HG03066 (cell line): ENCODE measurements at regions not wholly inside any gene's neighbourhood (a gene's known extent, or its start where the extent isn't known, plus 50 kb on each side); places are given as distances from the start of the nearest gene placed in this dataset.

Source experiments
- ATAC-seq: cut with Tn5 transposase; IDR thresholded peaks from one replicate; pipeline ENCODE4 v1.9.1; 2021; ENCODE audit warnings: low read depth; ENCODE audit not compliant: unreplicated experiment

DNA sequence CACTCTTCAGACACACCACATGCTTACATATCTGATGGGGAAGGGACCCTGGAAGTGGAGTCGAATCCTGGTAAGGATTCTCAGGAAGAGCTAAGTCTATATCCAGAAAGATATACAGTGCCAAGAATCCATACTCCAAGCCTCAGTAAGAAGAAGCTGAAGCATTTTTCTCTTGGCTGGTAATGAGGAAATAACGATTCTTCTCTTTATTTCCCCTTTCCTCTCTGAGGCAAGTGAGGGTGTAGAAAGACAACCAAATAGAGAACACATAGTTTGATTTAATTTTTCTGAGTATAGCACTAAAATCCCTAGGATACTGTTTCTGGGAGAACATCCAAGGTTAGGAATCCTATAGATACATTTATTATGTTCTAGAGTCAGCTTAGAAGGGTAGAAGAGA lies 857.3 kb downstream of the TUSC7 start:
- no peak for ATAC-seq

DNA sequence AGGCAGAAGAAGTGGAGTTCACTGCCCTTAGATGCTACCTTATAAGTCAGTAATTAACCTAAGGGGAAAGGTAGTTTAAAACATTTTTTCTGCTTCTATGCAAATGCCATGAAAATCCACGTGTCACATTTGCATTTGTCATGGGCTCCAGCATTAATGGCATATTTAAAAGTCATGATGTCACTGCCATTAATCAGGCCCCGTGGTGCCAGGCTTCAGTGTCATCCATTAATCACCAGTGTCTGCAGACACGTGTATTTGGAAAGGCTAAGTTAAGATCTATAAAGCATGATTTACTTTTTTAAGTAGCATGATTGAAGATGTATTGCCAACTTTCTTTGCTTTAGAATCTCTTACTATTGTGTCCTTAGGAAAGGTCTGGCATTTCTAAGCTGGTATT lies 857.8 kb downstream of the TUSC7 start:
- no peak for ATAC-seq

DNA sequence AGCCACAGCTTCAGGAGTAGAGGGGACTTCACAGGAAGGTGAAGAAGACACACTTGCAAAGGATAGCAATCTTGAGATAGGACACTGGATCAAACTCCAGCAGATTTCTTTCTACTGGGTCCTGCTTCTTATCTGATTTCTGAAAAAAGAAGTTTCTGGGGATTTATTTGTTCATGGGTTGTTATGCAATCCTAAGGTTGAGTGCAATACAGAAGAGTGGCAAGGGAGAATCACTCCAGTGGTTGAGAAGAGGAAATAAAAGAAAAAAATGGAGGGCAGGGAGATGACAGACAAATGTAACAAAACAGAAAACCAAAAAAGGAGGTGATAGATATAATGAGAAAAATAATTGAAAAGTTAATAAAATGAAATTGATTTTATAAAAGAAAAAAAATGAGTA lies 858.3 kb downstream of the TUSC7 start:
- ATAC-seq, result no peak

DNA sequence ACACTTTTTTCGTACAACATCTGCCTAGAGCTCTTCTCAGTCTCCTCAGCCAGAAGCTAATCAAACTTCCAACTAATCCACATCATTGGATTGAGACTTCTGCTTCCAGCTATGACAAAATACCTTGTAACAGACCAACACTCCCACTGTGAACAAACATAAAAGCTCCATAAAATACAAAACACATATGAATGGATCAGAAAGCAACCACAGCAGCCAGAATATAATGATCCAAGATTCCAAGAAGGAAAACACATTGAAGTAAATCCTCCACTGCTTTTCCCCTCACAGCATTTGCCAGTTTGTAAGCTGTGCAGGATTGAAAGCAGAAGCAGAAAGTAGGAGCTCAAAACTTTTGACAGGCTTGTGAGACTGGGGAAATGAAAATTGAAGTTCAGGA lies 863.2 kb downstream of the TUSC7 start:
- ATAC-seq, result no peak

DNA sequence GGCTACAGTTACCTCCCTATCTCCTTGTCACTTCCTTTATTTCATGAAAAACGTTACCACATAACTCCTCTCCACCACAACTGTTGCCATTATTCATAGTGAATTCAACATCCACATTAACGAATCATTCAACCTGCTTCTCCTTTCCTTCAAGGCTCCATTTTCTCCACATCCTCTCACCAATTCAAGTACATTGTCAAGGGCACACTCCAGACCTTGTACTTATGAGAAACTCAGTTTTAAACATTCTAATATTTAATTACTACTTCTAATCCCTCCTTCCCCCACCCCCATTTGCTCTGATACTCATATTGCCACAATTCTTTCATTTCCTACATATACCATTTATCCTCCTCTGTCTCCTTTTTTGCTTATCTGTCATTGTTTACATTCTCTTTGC lies 871.2 kb downstream of the TUSC7 start:
- ATAC-seq, result no peak

DNA sequence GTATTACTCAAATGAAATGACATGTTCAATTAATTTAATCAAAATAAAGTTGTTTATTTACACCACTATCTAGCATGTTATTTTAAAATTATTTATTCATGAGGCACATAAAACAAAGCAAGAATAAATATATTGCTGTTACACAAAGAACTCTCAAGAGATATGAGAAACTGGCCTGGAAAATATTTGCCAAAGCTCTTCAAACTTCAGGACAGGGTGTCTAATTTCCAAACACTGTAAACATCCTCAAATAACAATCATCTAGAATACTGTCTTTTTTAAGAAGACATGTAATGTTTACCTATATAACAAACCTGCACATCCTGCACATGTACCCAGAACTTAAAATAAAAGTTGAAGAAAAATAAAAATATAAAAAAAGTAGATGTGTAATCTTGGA lies 876.6 kb downstream of the TUSC7 start:
- ATAC-seq, result no peak

DNA sequence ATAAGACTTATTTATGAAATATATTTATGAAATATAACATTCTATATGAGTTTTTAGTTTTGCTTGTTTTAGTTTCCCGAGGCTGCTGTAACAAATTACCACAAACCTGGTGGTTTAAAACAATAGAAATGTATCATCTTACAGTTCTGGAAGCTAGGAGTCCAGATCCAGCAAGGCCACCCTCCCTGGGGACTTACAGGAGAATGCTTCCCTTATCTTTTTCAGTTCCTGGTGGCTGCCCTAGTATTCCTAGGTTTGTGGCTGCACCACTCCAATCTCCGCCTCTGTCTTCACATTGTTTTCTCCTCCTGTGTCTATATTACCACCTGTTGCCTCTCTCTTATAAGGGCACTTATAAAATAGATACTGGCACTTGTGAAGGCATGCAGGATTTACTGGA lies 877.8 kb downstream of the TUSC7 start:
- no peak for ATAC-seq

DNA sequence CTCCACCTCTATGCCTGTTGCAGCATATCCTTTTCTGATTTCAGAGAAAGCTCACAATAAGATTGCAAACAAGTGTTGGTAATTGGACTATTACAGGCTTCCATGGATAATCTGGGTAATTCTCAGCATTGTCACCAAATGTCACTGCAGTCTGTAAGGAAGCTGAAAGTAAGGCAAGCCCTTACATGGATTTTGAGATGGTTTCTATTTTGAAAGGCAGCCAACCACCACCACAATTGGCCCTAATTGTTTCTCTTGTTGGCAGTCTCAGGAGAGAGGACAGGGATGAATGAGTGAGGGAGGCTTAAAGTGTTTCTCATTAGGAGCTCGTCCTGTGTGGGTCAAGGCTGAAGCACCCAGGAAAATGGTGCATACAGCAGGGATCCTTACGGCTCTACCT lies 879.9 kb downstream of the TUSC7 start:
- no peak for ATAC-seq

DNA sequence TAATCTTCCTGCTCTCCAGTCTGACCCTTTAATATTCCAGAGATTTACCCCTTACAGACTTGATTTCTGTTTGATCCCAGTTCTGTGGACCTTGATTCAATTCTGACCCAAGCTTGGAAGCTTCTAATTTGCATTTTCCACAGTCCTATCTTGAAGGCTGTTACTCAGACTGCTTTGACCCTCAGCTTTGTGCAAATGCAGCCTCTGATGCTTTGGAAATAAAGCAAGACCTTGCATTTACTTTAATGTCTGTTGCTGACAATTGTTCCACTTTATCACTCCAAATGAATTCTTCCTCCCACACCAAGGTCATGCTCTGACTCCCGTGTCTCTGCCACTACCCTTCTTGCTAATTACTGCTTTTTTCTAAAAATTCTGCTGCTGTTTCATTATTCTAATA lies 886.0 kb downstream of the TUSC7 start:
- no peak for ATAC-seq

DNA sequence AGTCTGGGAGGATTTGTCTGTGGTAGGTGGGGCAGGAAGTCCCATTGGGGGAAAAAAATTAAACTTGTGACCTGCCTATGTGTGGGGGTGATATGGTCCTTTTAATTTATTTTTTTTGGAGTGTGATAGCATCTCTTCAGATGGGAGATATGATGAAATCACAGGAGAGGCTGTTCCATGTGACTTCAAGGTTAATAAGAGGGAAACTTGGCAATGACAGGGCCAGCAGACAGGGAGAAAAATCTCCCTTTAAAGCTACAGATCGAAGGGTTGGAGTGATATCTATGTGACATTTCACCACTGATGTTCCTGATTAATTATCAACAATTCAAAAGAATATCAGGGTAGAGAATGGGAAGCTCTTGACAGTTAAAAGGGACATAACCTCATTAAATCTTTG lies 886.9 kb downstream of the TUSC7 start:
- no peak for ATAC-seq

DNA sequence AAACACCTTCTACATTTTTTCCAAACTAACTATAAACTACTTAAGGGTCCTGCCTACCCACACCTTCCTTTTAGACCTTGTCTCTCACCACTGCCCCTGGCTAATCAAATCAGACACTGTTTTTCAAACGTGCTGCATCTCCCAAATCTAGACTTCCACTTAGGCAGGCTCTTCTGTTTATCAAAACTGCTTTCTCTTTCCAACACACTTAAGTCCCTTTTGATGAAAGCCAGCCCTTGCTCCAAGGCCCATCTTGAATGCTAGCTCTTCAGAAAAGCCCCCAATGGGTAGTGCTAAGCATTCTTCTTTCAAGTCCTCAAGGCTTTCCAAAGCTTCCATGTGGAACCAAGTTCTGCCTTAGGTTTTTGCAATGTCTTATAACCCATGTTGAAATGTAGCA lies 888.3 kb downstream of the TUSC7 start:
- no peak for ATAC-seq

DNA sequence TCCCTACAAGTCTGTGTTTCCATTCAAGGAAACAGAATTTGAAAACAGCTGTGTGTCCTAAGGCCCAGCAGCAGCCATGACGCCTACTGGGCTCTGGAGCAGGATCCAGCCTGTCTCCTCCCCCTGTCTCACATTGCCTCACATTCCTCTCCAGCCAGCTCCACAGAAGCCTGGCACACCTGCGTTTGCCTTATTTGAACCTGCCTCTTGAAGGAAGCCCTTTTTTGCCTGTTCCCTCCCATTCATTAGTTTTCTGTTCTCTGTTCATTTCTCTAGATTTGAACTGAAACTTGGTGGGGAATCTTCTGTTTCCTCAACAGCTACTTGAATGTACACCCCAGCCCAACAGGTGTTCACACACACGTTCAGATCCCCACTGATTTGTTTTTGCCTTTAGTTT lies 890.5 kb downstream of the TUSC7 start:
- no peak for ATAC-seq

DNA sequence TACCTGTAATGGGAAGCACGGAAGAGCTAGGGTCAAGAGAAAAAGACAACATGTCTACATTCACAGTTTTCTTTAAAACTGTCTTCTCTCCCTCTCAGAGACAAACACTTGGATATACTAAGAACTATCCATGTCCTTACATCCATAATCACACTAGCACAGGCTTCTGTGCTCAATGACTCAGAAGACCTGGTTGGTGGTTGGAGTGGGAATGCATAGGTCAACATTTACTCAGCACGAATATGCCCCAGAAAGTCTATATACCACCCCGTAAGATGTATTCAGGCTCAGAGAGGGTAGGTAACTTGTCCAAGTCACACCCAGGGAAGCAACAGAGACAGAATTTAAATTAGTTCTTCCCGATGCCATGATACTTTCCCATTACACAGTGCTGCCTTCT lies 891.1 kb downstream of the TUSC7 start:
- no peak for ATAC-seq

DNA sequence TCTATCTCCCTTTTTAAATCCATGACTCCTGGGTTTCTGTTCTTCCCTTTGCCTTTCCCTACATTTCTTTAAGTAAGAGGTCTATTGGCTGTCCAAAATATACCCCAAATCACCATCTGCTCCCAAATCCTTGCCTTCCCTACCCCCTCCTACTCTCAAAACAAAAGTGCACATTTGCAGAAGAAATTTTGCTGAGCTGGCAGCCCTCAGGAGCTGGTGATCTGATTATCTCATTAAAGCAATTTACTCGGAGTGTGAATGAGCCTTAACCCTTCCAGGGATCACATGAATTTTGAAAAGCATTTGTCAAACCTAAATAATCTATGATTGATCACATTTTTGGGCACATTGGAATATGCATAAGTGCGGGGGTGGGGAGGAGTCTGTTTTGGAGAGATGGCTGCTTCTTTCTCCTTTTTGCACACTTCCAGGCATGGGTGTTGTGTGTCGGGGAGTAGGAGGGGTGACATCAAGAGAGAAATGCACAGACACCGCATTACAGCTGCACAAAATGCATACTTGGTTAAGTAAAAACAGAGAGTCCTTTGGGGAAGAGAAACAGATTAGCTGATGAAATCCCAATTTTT lies 892.6 kb downstream of the TUSC7 start:
- no peak for ATAC-seq

DNA sequence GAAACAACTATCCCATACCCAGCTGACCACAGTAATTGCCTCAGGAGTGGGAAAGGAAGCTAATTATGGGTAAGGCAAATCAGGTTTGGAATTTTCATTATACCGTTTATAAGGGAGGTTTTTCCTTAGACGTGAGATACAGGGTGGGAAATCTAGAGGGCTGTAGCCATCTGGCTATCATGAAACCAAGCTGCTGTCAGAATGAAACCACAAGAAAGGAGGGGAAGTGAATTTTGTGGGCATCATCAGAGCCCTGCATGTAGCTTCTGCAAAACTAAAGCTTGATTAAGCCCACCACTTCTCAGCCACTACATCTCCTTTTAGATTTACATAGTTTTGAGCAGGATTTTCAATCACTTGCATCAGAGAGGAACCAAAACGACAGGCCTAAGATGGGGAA lies 893.5 kb downstream of the TUSC7 start:
- ATAC-seq, result no peak

DNA sequence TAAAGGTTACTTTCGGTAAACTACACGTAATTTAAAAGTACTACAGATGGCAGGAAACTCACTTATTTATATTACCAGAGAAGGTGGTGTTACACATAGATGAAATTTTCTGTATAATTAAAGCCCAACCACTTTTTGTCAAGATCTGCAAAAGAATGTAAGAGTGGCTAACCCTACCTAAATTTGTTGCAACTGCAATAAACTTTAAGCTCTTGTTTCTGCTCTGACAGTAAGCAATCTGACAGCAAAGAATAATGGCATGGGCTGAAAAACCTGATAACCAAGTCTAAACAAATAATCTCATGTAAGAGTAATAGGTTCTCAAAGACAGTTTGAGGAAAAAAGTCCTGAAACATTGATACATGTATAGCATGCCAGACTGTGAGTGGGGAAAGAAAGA lies 897.3 kb downstream of the TUSC7 start:
- no peak for ATAC-seq

DNA sequence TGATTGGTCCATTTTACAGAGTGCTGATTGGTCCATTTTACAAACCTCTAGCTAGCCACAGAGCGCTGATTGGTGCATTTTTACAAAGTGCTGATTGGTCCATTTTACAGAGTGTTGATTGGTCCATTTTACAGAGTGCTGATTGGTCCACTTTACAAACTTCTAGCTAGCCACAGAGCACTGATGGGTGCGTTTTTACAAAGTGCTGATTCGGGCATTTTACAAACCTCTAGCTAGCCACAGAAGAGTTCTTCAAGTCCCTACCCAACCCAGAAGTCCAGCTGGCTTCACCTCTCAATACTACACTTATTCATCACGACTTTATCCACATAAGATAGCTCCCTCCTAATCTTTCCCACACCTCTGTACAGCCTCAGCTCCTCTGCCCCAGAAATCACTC lies 899.8 kb downstream of the TUSC7 start:
- no peak for ATAC-seq

DNA sequence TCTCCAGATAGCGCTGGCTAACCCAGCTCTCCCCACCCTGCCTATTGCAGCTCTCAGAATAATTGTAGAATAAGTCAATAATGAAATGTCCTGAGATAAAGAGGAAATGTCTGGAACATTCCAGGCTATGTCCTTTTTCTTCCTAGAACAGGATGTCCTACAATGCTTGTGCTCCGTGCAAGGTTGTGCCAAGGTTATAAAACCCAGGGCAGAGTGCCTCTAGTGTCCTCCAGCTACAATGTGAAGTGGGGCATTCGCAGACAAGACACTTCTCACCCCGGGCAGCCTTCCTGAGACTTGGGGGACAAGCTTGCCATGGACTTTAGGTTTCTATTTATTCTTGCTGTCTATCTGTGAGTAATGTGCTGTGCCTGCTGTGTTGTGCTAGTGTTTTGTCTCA lies 900.6 kb downstream of the TUSC7 start:
- ATAC-seq, result no peak

DNA sequence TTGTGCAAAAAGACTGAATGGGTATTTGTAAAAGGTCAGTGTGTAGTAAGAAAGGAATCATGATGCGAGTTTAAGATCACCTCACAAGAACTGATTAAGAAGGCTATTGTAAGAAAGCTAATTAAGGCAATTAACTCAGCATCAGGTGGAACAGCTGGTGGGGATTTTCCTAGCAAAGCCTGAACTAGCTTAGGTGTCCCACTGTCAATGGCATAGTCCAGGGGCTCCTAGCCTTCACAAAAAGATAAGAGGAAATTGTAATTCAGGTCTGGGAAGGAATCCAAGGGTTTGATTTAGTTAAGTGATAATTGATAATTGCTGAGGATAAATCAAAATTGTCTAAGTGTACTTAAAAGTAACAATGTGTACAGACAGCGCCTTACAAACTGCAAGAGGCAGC lies 901.6 kb downstream of the TUSC7 start:
- ATAC-seq, result no peak

DNA sequence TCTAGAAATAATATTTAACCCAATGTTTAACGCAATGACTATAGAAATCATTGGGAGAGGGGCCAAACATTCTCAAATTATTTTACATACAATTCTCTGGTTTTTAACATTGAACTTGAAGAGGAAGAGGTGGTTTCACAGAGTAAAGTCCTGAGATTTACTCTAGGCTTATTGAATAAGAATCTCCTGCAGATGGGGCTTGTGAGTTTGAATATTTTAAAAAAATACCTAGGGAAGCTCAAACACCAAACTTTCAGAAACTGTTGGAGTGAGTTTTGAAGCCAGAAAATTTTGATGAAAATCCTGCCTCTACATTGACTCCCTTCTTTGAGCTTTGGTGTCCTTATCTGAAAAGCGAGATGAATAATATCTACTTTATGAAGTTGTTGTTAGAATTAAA lies 906.6 kb downstream of the TUSC7 start:
- no peak for ATAC-seq

DNA sequence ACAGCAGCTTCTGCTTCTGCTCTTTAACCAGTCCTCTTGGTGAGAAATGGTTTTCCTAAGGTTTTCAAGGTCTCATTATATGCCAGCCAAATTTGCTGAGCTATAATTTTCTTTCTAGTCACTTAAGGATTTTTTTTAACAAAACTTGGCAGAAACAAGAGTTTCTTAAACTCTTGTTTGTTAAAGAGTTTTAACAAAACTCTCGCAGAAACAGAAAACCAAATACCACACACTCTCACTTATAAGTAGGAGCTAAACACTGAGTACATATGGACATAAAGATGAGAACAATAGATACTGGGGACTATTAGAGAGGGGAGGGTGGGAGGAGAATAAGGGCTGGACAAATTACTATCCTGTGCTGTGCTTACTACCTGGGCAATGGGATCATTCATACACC lies 908.3 kb downstream of the TUSC7 start:
- no peak for ATAC-seq

DNA sequence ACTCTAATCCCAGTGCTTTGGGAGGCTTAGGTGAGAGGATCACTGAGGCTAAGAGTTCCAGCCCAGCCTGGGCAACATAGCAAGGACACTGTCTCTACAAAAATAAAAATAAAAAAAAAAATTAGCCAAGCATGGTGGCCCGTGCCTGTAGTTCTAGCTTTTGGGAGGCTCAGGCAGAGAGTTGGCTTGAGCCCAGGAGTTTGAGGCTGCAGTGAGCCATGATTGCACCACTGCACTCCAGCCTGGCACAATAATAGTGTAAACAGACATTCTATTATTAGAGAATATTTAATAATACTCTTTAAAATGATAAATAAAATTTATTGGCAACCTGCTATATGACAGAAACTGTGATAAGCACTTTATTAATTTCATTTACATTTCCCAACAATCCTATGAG lies 908.9 kb downstream of the TUSC7 start:
- no peak for ATAC-seq

DNA sequence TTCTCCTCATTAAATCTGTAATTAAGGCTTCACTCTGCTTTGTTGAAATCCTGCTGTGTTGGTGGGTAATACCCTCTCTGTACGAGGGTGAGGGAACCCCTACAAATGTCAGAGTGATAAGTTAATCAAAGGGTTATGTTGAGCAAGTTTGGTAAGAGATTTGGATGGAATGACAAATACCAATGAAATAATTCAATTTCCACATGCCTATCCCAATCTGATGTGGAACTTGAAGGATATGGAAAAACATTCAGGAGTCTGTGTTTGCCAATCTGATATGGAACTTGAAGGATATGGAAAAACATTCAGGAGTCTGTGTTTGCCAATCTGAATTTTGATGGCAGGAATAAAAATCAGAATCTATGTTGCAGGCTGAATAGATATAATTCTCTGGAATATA lies 910.2 kb downstream of the TUSC7 start:
- ATAC-seq, result no peak
